Ramos (cell line): ENCODE measurements at regions not wholly inside any gene's neighbourhood (a gene's known extent, or its start where the extent isn't known, plus 50 kb on each side); places are given as distances from the start of the nearest gene placed in this dataset.

ENCODE experiments used
- in situ Hi-C: fragments of 300-500 bp; cut with MboI; formaldehyde crosslinking; loops from one replicate; pipeline ENCODE4 v1.14.3; 2022; ENCODE audit warnings: low sequenced_read_pairs; ENCODE audit not compliant: unreplicated experiment

GRCh38 chr22:27433099-27433498, 368.5 kb downstream of the MN1 start:
- in situ Hi-C loops = no loop called here

DNA sequence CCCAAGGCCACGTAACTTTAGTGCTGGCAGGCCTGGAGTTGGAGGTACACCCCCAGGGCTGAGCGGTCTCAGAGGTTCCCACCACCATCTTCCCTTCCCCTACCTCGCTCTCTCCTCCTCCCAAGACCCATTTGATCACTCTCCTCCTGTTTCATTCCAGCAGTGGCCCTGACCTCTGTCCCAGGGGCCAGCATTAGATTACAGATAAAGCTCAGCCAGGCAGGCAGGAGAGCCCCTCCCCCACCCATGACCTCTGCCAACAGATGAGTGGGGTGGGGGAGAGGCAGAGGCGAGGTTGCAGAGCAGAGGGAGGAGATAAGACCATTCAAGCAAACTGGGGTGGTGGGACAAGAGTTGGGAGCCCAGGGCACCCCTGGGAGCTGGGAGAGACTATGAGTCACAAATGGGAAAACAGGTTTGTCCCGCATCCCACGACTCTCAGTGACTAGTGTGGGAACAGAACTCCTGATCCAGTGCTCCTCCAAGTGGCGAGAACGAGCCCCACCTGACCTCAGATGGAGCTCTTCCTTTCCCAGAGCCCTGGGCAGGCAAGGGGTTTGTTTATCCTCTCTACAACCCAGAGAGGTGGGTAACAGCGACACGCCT, 367.9 kb downstream of the MN1 start:
- in situ Hi-C loops = no loop called here

- in situ Hi-C loops = no loop called here
Measured at GRCh38 chr22:27434898-27435297, 366.7 kb downstream of the MN1 start.

DNA sequence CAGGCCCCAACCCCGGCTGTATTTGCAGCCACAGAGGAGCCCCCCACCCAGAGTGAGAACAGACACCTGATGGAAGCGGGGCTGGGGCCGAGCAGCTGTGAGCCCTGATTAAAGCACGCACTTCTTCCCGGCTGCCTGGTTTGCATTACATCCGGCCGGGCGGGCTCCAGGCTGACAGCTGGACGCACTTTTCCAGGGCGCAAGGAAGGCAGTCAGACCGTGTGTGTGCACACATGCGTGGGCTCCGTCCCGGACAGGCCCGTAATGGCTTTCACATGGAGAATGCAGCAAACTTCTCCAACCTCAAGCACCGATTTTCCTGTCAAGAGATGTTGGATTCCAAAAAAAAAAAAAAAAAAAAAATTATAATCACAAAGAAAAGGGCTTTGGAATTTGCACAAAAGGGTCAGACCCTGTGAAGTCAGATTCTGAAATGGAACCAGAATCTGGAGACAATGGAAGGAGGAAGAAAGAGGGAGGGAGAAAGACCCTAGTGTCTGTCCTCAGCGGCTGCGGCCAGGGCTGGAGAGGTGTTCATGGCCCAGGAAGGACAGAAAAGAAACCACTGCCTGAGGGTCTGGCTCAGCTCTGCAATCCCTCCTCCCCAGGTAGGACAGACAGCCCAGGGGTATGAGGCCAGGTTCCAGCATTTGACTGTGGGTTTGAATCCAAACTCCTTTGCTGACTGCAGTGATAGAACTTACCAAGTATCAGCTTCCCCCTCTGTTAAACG, 365.5 kb downstream of the MN1 start:
- in situ Hi-C loops = no loop called here

DNA sequence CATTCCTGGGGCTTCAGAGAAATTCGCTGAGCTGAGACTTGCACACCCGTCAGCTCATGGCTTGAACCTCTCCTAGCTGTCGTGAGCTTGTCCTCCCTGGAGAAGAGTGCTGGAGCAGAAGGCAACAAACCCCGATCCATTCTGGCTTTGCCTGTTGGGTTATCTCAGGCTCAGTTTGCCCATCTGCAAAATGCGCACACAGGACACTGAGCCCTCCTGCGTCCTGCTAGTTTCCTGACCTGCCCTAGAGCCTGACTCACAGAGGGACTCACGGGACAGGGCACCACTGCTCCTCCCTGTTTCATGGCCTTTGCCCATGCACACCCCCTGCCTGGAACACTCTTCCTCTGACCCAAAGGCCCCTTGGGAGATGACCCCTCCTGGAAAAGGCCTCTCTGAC, 365.0 kb downstream of the MN1 start:
- in situ Hi-C loops = no loop called here

GRCh38 chr22:27437570-27437969, 364.0 kb downstream of the MN1 start:
- in situ Hi-C loops = no loop called here

GRCh38 chr22:27438271-27438980, 363.1 kb downstream of the MN1 start:
- in situ Hi-C loops = no loop called here

DNA sequence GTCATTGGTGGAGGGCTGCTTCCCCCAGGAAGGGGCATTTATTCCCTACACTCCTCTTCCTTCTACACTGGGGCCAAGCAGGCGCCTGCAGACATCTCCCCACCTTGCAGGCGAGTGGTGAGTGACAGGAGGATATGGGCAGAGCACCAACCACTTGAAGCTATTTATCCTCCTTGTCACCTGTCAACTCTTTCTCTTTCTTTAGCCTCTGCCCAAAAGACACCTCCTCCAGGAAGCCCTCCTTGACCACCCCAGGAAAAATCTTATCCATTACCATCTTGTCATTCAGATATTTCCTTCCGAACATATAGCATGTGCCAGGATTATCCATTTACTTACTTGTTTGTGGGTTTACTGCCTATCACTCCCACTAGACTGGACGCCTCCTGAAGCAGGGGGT, 362.4 kb downstream of the MN1 start:
- in situ Hi-C loops = no loop called here

GRCh38 chr22:27440304-27440865, 361.2 kb downstream of the MN1 start:
- in situ Hi-C loops = no loop called here

DNA sequence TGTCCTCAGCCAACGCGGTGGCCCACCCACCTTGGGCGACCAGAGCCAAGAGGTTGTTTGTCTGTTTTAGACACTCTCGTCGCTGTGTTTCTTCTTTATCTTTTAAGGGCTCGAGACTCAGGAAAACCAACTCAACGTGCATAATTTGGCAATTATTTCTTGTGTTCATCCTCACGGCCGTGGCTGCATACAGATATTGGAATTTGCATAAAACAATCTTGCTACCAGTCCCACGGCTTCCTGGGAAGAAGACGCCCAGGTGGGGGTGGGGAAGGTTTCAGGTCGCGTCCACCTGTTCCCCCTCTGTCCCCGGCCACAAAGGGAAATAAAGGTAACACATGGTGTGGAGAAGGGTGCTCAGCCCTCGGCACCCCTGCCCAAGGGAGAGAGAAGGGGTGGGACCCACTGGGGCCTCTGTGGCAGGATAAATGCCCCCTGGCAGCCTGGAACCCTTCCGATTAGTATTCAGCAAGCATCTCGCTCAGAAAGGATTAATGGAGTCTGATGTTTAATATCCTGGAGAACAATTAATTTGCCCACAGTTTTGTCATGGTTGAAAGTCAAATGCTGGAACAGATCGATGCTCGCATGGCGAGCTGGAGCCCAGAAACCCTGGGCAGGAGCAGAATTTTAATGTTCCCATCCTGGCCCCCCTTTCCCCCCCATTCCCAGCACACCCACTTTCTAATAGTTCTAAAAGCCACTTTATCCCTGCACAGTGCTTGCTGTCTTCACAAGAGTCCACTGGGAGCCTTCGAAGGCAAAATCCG, 359.7 kb downstream of the MN1 start:
- in situ Hi-C loops = no loop called here

DNA sequence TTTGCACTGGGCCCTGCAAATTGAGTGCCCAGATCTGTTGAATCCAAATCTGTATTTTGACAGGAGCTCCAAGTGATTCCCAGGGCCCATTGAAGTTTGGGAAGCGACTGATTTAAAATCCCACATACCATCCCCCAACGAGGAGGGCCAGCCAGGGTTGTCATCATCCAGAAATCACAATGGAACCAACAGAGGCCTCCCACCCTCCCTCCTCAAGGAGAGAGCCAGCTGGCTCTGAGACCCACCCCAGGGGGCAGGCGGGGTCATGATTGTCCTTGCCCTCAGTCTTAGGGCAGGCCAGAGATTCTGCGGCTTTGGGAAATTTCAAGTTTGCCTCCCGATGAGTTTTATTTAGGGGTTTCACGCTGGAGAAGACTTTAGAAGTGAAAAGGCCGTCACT, 358.2 kb downstream of the MN1 start:
- in situ Hi-C loops = no loop called here

GRCh38 chr22:27445881-27446280, 355.7 kb downstream of the MN1 start:
- in situ Hi-C loops = no loop called here

DNA sequence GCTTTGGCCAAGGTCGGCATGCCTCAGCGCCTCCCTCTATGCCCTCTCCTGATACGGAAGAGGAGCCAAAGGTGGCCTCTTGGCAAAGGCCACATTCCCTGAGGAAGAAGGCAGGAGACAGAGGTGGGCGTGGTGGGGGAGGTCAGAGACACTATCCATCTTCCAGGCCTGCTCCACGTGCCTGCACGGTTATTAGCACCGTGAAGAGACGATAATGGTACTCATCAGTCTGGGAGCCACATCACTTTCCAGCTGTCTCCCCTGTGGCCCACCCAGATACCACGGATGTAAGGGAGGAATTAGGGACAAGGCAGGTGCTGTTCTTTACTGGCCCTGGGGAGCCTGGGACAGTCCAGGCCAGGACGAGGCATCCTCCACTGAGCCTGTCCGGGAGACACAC, 354.3 kb downstream of the MN1 start:
- in situ Hi-C loops = no loop called here

GRCh38 chr22:27450448-27450847, 351.1 kb downstream of the MN1 start:
- in situ Hi-C loops = no loop called here

DNA sequence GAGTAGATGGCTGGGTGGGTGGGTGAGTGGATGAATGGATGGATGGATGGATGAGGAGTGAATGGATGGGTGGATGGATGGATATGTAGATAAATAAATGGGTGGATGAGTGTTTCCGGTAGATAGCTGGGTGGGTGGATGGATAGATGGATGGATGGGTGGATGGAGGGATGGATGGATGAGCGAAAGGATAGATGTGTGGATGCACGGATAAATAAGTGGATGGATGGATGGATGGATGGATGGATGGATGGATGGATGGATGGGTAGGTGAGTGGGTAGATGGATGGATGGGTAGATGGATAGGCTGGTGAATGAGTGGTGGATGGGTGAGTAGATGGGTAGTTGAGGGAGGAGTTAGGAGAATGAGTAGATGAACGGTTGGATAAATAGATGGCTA, 349.3 kb downstream of the MN1 start:
- in situ Hi-C loops = no loop called here

- in situ Hi-C loops = no loop called here
Measured at GRCh38 chr22:27452922-27453321, 348.6 kb downstream of the MN1 start.

DNA sequence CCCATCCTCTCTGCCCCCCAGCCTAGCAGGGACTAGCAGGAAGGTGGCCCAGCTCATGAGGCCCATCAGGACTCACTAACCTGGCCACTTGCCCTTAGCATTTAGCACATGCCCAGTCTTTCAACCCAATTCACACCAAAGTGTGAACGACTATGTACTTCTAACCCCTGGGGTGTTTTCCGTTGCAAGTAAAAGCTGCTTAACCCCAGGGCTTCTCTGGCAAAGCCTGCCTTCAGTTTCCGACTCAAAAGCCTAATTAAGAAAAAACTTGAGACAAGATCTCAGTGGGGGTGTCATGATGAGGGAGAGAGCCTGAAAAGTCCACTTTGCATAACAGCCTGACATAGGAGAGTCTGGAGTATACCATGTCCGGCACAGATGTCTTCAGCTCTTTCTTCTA, 347.8 kb downstream of the MN1 start:
- in situ Hi-C loops = no loop called here

DNA sequence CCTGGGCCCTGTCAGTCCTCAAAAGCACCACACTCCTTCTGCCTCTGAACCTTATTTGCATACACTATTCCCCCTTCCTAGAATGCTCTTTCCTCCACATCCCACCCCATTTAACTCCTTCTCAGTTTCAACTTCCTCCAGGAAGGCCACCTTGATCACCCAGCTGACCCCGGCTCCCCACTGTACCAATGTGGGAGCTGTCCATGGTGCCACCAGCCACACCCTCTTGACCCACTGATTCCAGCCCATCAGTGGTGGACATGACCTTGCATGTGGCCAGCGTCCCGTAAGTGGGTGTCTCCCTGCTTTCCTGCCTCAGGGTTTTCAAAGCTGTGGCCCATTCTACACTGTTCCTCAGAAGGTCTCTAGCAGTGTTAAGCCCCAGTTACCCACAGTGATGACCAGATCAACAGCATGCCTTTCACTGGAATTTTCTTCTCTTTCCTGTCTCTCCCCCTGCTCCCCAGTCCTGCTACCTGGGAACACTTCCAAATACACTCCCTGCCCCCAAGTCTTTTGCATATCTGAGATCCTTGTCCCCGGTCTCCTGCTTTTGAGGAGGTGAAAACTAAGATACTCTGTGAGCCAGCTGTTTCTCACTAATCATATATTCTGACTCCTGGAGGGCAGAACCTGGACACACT, 346.6 kb downstream of the MN1 start:
- in situ Hi-C loops = no loop called here

DNA sequence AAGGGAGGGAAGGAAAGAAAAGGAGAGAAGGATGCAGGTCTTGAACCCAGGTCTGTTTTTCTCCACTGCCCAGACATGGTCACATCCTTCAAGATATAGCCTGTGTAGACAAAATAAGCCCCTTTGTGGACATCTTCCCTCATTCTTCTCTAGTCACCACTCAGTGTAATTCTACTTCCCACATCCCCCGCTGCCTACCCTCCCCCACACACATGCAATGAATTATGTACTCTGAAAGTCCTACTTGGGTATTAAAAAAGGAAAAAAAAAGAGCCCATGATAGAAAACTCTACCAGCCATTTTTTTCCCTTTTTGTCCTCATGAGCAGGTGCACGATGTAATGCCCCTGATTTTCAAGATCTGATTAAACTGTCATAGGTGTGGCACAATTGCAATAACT, 346.0 kb downstream of the MN1 start:
- in situ Hi-C loops = no loop called here
